GM21367 (cell line): ENCODE measurements at regions not wholly inside any gene's neighbourhood (a gene's known extent, or its start where the extent isn't known, plus 50 kb on each side); places are given as distances from the start of the nearest gene placed in this dataset.
"Not testable (repeated sequence)": the region's sequence is repeated elsewhere in the genome, so short reads cannot be mapped to it uniquely, and the experiment has no call there.

Source experiments
- ATAC-seq: cut with Tn5 transposase; IDR thresholded peaks from one replicate; pipeline ENCODE4 v1.9.1; 2021; ENCODE audit not compliant: unreplicated experiment

GRCh38 chr10:121262774-121263430, 335.3 kb downstream of the FGFR2 start:
- ATAC-seq: no peak

DNA sequence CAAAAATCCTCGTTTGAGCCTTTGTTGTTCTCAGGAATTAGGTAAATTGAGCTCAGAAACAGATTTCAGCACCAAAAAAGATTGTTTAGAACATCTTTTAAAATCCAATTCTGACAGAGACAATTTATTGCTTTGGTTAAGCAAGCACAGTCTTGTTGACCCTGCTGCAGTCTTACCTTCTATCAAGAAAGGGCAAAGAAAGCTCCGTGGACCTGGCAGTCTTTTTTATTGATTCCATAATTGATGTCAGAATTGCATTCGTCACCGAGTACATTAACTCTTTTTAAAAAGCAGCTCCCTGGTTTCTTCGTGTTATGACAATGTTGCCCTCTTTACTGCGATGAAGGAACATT, 334.8 kb downstream of the FGFR2 start:
- ATAC-seq: no peak

DNA sequence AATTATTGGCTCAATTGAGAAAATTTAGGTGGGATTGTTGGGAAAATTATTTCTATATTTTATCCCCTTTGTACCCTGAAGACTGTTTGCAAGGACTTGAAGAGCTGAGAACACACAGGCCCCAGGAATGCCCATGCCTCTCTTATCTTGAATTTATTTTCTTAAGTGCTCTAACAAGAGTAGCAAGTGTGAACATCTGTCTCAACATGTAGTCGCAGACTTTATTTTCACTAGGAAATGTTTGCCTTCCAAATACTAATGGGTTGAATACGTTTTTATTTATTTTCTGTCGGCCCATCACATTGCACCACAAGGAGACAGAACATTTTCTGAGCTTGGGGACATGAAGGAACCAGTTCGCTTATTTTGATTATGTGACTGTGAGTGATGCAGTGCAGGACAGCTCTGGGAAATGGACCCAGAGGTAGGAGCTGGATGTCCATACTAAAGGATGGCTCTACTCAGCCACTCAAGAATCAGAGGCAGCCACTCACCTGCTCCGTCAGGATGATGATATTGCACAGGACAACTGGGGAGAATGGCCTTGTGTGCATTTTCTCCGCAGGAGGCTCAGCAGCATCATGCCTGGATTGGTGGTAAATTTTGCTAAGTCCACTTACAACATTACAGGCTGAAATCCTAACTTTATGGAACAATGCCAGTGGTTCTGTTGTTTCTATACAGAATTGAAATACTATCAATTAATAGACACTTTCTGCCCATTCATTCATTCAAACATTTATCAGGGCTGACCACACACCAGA, 332.7 kb downstream of the FGFR2 start:
- ATAC-seq: no peak

- no peak for ATAC-seq
These were observed 331.9 kb downstream of the FGFR2 start for GRCh38 chr10:121266370-121266769.

- ATAC-seq: no peak
These were observed 330.8 kb downstream of the FGFR2 start for GRCh38 chr10:121267236-121268003.

DNA sequence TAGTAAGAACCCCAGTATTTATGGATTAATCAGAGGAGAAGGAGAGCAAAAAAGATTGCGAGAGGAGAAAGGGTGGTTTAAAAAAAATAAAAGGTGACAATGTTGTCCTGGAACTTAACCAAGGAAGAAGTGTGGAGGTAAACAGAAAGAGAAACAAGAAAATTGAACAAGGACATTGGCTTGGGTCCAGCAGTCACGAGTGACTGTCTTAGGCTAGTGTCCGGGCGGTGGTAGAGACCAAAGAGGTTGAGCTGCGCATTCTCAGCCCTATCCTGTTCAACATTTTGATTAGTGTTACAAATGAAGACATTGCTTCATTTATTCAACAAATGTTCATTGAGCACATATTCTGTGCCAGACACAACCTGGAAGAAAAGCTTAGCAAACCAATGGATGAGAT, 329.9 kb downstream of the FGFR2 start:
- no peak for ATAC-seq

GRCh38 chr10:121268863-121269432, 329.3 kb downstream of the FGFR2 start:
- no peak for ATAC-seq

DNA sequence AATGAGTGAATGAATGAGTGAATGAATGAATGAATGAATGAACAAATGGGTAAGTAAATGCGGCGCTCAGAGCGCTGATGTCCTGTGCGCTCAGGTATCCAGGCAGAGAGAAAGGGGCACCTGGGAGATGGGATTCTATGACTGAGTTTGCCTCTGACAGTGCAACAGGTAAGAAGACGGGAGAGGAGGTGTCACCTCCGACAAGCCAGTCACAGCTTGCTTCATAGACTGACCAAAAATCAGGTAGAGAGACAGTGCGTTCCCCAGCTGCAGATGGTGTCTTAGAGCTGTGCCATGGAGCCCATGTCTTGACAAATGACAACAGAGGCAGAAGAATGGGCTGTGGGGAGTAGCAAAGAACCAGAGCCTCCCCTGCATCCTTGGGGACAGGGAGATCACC, 327.3 kb downstream of the FGFR2 start:
- no peak for ATAC-seq

- no peak for ATAC-seq
These were observed 322.2 kb downstream of the FGFR2 start for GRCh38 chr10:121276046-121276445.

- ATAC-seq: no peak
These were observed 321.4 kb downstream of the FGFR2 start for GRCh38 chr10:121276822-121277221.

- ATAC-seq: not testable (repeated sequence)
These were observed 319.9 kb downstream of the FGFR2 start for GRCh38 chr10:121278386-121278785.

- no peak for ATAC-seq
These were observed 316.7 kb downstream of the FGFR2 start for GRCh38 chr10:121281576-121281975.

DNA sequence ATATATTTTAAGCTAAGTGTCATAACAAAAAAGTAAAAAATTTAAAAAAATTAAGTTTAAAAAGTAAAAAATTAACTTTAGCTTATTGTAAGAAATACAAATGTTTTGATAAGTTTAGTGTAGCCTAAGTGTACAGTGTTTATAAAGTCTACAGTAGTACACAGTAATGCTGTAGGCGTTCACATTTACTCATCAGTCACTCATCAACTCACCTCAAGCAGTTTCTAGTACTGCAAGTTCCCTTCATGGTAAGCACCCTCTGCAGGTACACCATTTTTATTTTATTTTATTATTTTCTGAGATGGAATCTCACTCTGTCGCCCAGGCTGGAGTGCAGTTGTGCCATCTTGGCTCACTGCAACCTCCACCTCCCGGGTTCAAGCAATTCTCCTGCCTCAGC, 316.0 kb downstream of the FGFR2 start:
- no peak for ATAC-seq

DNA sequence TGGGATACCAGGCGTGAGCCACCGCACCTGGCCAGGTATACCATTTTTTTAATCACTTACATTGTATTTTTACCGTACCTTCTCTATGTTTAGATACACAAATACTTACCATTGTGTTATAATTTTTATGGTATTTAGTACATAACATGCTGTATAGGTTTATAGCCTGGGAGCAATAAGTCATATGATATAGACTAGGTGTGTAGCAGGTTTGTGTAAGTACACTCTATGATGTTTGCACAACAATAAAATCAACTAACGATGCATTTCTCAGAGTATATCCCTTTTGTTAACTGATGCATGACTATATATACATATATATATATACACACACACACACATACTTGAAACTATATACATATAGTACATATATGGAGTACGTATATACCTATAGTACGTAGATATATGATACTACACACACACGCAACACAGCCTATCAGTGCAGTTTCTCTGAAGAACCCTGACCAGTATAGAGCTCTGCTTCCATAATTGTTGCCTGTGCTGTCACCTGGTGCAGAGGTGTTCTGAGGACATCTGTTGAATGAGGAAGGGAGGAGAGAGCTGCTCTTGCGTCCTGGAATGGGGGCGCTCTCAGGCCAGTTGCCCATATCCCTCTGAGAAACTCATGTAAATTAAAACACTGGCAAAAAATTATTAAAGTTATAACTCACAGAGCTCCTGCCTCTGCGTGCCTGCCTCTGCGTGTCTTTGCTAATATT, 315.3 kb downstream of the FGFR2 start:
- no peak for ATAC-seq

GRCh38 chr10:121284936-121285335, 313.3 kb downstream of the FGFR2 start:
- ATAC-seq: no peak

DNA sequence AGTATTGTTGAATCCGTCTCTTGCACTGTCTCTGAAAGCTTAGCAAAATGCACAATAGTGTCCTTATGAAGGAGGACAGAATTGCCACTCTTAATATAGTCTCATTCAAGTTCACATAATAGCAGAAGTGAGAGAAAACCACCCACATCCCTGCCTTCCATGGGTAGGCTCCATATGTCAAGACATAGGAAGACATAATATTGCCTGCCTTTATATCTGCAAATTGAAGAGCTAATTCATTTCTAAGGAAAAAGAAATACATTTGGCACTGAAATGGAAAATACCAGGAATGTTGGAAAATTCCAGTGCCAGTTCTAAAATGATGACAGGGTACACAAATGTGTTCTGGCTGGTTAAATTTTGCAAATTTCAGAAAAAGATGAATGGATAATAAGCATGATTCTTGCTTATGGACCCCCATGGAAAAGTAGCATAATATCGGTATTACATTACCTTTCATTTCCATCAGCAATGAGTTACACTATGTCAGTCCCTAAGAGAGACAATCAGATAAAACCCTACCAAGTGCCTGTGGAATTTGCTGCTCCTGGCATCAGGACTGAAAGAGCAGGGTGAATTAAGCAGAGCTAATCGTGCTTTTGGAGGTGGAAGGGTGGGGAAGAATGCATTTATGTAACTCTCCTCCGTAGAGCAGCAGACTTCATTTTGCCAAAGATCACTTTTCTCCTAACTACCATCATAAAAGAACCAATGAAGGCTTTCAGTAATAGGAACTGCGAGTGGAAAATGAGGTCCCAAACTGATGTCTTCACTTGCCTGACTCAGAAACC, 312.6 kb downstream of the FGFR2 start:
- no peak for ATAC-seq

GRCh38 chr10:121288011-121288410, 310.2 kb downstream of the FGFR2 start:
- no peak for ATAC-seq

- ATAC-seq: no peak
These were observed 309.2 kb downstream of the FGFR2 start for GRCh38 chr10:121288864-121289661.

DNA sequence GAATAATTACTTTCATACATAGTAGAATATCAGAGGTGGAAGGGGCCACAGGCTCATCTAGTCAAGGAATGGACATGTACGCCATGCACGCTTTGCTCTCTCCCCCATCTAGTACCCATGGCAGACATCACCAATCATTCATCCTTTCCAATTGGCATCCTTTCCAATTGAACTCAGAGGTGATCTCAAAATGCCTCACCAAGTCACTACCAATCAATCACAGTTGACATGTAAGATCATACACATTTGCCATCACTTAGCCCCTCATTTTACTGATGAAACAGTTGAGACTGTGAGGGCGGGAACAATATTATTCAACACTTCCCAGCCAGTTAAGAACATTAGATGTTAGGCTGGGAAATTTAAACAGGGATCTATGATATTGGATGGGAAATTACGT, 308.4 kb downstream of the FGFR2 start:
- no peak for ATAC-seq
